Cardiac fibroblast (primary cell): ENCODE measurements at regions not wholly inside any gene's neighbourhood (a gene's known extent, or its start where the extent isn't known, plus 50 kb on each side); places are given as distances from the start of the nearest gene placed in this dataset.
A peak's percentile ranks its signal among the peaks of the same experiment; 100 is the strongest.

Experiments used
- DNase-seq, 2 donors: peaks; one replicate each; pipeline versions ENCODE4 v3.0.0 to v3.0.0-alpha.2; 2010; ENCODE audit warnings: low read depth in 2 of 2
- H3K4me3 ChIP-seq, 2 donors: replicated peaks in 1 of 2; 1 replicate in 1 of 2; 2 replicates in 1 of 2; pipeline ENCODE4 v1.5.1; 2011; ENCODE audit warnings: low read depth in 2 of 2, low read length in 2 of 2, mild to moderate bottlenecking in 2 of 2, moderate library complexity in 1 of 2
- TF ChIP-seq, protein P1 (sequence below): IDR thresholded peaks from one replicate; pipeline ENCODE4 v1.5.1; 2011; ENCODE audit warnings: low read depth, mild to moderate bottlenecking, low read length, inconsistent platforms

DNA sequence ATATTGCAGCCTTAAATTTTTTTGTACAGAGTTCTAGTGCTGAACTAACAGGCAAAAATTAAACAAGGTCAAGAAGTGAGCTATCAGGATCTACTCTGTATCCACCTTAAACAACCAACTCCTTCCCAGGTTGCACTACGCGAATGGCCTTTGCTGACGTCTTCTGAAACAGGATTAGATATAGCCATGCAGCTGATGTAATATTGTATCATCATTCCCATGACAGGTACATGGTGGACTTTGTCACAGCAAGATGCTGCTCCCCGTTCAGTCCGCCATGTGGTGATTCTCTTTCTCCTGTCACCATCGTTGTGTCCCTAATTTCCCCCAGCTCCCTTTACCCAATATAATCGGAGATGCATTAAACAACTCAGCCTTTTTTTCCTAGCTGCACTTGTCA lies 328.9 kb downstream of the DEPDC1B start:
- no peak for DNase-seq
- TF ChIP-seq, protein P1, sequence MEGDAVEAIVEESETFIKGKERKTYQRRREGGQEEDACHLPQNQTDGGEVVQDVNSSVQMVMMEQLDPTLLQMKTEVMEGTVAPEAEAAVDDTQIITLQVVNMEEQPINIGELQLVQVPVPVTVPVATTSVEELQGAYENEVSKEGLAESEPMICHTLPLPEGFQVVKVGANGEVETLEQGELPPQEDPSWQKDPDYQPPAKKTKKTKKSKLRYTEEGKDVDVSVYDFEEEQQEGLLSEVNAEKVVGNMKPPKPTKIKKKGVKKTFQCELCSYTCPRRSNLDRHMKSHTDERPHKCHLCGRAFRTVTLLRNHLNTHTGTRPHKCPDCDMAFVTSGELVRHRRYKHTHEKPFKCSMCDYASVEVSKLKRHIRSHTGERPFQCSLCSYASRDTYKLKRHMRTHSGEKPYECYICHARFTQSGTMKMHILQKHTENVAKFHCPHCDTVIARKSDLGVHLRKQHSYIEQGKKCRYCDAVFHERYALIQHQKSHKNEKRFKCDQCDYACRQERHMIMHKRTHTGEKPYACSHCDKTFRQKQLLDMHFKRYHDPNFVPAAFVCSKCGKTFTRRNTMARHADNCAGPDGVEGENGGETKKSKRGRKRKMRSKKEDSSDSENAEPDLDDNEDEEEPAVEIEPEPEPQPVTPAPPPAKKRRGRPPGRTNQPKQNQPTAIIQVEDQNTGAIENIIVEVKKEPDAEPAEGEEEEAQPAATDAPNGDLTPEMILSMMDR = no peak
- H3K4me3 ChIP-seq = no peak overlapping the region

DNA sequence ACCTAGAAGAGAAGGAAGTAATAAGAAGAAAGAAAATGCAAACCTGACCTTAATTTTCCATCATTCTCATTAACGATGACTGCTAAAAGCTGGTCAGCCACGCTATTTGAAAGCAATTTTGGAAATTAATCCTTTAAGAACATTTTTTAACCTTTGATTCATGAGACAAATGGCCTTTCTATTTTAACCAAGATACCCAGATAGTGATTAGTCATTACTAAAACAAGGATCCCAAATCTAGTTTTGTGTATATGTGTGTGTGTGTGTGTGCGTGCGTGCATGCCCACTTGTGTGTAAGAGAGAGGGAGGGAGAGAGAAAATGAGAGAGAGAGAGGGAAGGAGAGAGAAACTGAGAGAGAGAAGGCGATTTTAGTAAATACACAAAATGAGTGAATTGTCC lies 329.5 kb downstream of the DEPDC1B start:
- TF ChIP-seq, protein P1 = no peak
- H3K4me3 ChIP-seq = no peak overlapping the region
- DNase-seq = no peak

DNA sequence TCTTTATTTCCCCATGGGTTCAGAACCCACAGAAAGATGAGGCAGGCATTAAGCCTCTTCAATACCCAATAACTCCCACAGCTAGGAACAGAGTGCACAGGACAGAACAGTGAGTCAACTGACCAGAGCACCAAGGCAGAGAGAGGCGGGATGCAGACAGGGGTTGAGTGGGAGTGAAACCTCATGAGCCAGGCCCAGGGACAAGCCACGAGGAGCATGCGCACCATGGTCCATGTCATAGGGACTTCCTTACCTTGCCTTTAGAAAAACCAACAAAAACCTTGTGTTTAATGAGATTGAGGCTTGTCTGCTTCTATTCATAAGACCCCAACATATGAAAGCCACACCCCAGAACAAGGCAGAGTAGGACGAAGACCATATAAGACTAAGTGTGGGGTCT lies 330.6 kb downstream of the DEPDC1B start:
- no peak overlapping the region for H3K4me3 ChIP-seq
- no peak for DNase-seq
- TF ChIP-seq, protein P1 = no peak

DNA sequence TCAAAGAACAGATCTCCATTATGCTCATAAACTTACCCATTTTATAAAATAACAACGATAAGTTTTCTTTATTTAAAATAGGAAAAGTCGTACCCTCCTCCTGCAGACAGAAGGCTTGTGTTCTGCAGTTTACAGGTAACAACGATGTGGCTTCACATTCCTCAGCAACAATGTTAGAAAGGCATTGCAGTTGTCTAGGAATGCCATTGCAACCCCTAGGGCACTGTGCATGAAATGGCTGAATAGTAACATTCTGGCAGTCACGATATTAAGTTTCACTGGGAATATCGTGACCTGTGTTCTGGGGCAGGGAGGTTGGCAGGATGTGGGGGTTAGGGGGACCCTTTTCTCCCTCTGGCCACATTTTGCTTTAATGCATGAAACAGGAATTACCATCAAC lies 331.9 kb downstream of the DEPDC1B start:
- no peak for DNase-seq
- H3K4me3 ChIP-seq = no peak overlapping the region
- TF ChIP-seq, protein P1 = no peak

DNA sequence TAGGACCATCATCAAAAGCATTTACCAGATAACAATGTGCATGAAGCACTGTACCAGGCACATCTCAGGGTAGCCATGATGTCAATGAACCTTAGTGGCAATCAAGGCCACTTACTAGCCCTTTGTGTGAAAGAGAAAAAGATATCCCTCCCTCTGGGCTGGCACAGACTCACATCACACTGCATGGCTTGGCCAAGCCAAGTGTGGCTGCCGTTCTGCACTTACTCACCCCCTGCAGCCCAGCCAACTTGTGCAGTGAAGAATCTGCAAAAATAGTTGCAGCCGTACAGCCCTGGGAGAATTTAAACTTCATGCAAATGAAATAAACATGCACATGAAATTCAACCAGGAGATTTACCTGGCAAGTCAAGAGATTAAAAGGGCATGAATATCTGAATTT lies 333.5 kb downstream of the DEPDC1B start:
- TF ChIP-seq, protein P1 = no peak
- no peak overlapping the region for H3K4me3 ChIP-seq
- no peak for DNase-seq

DNA sequence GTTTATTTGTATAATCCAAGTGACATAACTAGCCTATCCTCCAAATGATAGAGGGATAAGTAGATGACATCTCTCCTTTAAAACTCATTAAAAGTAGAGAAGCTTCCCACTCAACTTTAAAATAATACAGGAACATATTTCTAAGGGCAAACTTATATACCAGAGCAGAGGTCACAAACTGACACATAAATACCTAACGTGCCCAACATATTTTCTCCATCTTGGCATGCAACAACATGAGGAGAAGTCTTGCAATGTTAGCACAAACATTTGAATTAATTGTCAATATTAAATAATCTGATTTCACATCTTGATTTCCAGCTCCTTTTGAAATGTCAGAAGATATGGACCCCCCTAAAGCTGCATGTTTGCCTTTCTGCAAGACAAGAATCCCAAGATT lies 335.0 kb downstream of the DEPDC1B start:
- TF ChIP-seq, protein P1 = no peak
- H3K4me3 ChIP-seq = no peak overlapping the region
- DNase-seq = no peak

DNA sequence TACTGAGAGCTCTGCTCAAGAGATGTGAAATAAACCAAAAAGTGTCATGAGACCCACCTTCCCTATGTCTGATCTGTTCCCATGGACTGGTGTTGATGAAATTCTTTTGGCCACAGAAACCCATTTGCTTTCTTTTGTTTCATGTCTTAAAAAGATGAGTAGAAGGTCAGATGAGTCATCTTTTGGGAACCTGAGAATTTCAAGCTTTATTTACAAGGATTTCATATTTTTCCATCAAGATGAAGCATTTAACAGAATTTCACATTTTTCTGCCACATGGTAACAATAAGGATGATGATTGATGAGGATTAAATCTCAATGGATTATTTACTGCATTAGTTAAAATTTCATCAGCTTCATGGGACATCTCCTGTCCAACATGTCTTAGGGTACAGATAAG lies 337.8 kb downstream of the DEPDC1B start:
- DNase-seq = peak in 1 of 2 donors; percentile 2
- no peak overlapping the region for H3K4me3 ChIP-seq
- TF ChIP-seq, protein P1 = no peak
